ENCODE measurements at regions not wholly inside any gene's neighbourhood (a gene's known extent, or its start where the extent isn't known, plus 50 kb on each side); places are given as distances from the start of the nearest gene placed in this dataset.

- H3K4me2 ChIP-seq (replicated peaks; ENCODE audit: extremely low read depth, low read length, poor library complexity, severe bottlenecking), result no peak overlapping the region
- no peak for DNase-seq
- WGBS (ENCODE audit: insufficient coverage), result 100% methylated on average over 2 of the region's 2 CpGs
- H3K4me3 ChIP-seq (replicated peaks in 1 of 3; ENCODE audit: low read depth in 2 of 3, low read length in 3 of 3), result no peak overlapping the region
- no peaks in the 10 kb centered on the region for H3K36me3 ChIP-seq (replicated peaks in 1 of 2; ENCODE audit: control insufficient read depth in 1 of 2, insufficient read depth in 2 of 2, low read length in 2 of 2)
- Mint-ChIP-seq H3K9me3 (no peaks in the 10 kb centered on the region), H3K4me1 (no peaks in the 10 kb centered on the region), H3K27ac (no peak overlapping the region), H3K4me3 (no peak overlapping the region), H3K36me3 (no peaks in the 10 kb centered on the region), H3K27me3 (ENCODE audit: low read depth in 3 of 3) (peaks cover 0 to 3% (median 0%) of the 10 kb centered on the region in 3 donors)
- no peak for TF ChIP-seq CTCF (IDR thresholded peaks at IDR 0.05)
- H4K20me1 ChIP-seq (ENCODE audit: insufficient read depth, low read length), result no peaks in the 10 kb centered on the region
- no peaks in the 10 kb centered on the region for H3K79me2 ChIP-seq (ENCODE audit: insufficient read depth, low read length)
- no peaks in the 10 kb centered on the region for H3K9me3 ChIP-seq (replicated peaks in 1 of 2; ENCODE audit: control insufficient read depth in 1 of 2, insufficient read depth in 1 of 2, low read length in 2 of 2)
- intact Hi-C loops (cut with micrococcal nuclease), result no loop called here
- no peak overlapping the region for H3K9ac ChIP-seq (ENCODE audit: insufficient read depth, low read length, poor library complexity, severe bottlenecking)
- H3K27ac ChIP-seq (ENCODE audit: low read depth in 1 of 2, low read length in 2 of 2), result no peak overlapping the region
- H3K27me3 ChIP-seq (ENCODE audit: control insufficient read depth in 2 of 2, insufficient read depth in 2 of 2, low read length in 2 of 2), result no peaks in the 10 kb centered on the region
- no peaks in the 10 kb centered on the region for H3K4me1 ChIP-seq (ENCODE audit: control insufficient read depth in 1 of 2, insufficient read depth in 2 of 2, low read length in 2 of 2)
- H2AFZ ChIP-seq (ENCODE audit: insufficient read depth, low read depth, low read length, poor library complexity, severe bottlenecking), result no peak overlapping the region
These were observed 111.3 kb upstream of the SLC7A14 start for GRCh38 chr3:170697131-170697530.

GRCh38 chr3:170695486-170696064 is 109.7 kb upstream of the SLC7A14 start:
- Histone ChIP-seq H3K4me3 (replicated peaks in 1 of 3; ENCODE audit: low read depth in 2 of 3, low read length in 3 of 3) (no peak overlapping the region), H3K27ac (ENCODE audit: low read depth in 1 of 2, low read length in 2 of 2) (no peak overlapping the region), H4K20me1 (ENCODE audit: insufficient read depth, low read length) (no peaks in the 10 kb centered on the region), H3K4me2 (replicated peaks; ENCODE audit: extremely low read depth, low read length, poor library complexity, severe bottlenecking) (no peak overlapping the region), H3K36me3 (replicated peaks in 1 of 2; ENCODE audit: control insufficient read depth in 1 of 2, insufficient read depth in 2 of 2, low read length in 2 of 2) (no peaks in the 10 kb centered on the region), H3K9me3 (replicated peaks in 1 of 2; ENCODE audit: control insufficient read depth in 1 of 2, insufficient read depth in 1 of 2, low read length in 2 of 2) (no peaks in the 10 kb centered on the region), H3K27me3 (ENCODE audit: control insufficient read depth in 2 of 2, insufficient read depth in 2 of 2, low read length in 2 of 2) (no peaks in the 10 kb centered on the region), H2AFZ (ENCODE audit: insufficient read depth, low read depth, low read length, poor library complexity, severe bottlenecking) (no peak overlapping the region), H3K4me1 (ENCODE audit: control insufficient read depth in 1 of 2, insufficient read depth in 2 of 2, low read length in 2 of 2) (no peaks in the 10 kb centered on the region), H3K9ac (ENCODE audit: insufficient read depth, low read length, poor library complexity, severe bottlenecking) (no peak overlapping the region), H3K79me2 (ENCODE audit: insufficient read depth, low read length) (no peaks in the 10 kb centered on the region)
- DNase-seq, result no peak
- WGBS (ENCODE audit: insufficient coverage), result no CpG with 5 or more reads among the region's 3 CpGs
- no peaks in the 10 kb centered on the region for H3K4me1 Mint-ChIP-seq
- H3K4me3 Mint-ChIP-seq, result no peak overlapping the region
- TF ChIP-seq CTCF (IDR thresholded peaks at IDR 0.05), result no peak
- H3K27me3 Mint-ChIP-seq (ENCODE audit: low read depth in 3 of 3), result peaks cover 0 to 2% (median 0%) of the 10 kb centered on the region in 3 donors
- intact Hi-C loops (cut with micrococcal nuclease), result no loop called here
- H3K36me3 Mint-ChIP-seq, result no peaks in the 10 kb centered on the region
- H3K9me3 Mint-ChIP-seq, result no peaks in the 10 kb centered on the region
- H3K27ac Mint-ChIP-seq, result no peak overlapping the region
